OCI-LY3 (cell line): ENCODE measurements at regions not wholly inside any gene's neighbourhood (a gene's known extent, or its start where the extent isn't known, plus 50 kb on each side); places are given as distances from the start of the nearest gene placed in this dataset.
"Not testable (repeated sequence)": the region's sequence is repeated elsewhere in the genome, so short reads cannot be mapped to it uniquely, and the experiment has no call there.

Experiments used
- H2AFZ ChIP-seq: fragments of 200-600, 300-600 bp; shearing (Covaris generic); 2 replicates; pipeline ENCODE4 v1.6.0; 2014; ENCODE audit warnings: antibody characterized with exemption, low read depth, low read length
- H3K27ac ChIP-seq: fragments of 200-600, 300-600 bp; sonication (generic); 2 replicates; pipeline ENCODE4 v1.5.1; 2014; ENCODE audit warnings: mild to moderate bottlenecking, low read length, moderate library complexity, mixed read lengths
- H3K27me3 ChIP-seq: fragments of 200-600, 300-600 bp; sonication (generic); 2 replicates; pipeline ENCODE4 v1.6.1; 2014; ENCODE audit warnings: low read depth, low read length, mixed read lengths
- H3K36me3 ChIP-seq: fragments of 200-600, 300-600 bp; sonication (generic); replicated peaks from 2 replicates; pipeline ENCODE3; 2014; ENCODE audit warnings: low read depth, low read length, mixed read lengths
- H3K4me1 ChIP-seq: fragments of 300-600, 200-600 bp; sonication (generic); 2 replicates; pipeline ENCODE4 v1.6.1; 2014; ENCODE audit warnings: low read length, mixed read lengths
- H3K4me2 ChIP-seq: fragments of 200-600, 300-600 bp; sonication (generic); 2 replicates; pipeline ENCODE4 v1.6.1; 2014; ENCODE audit warnings: low read length, mixed read lengths
- H3K4me3 ChIP-seq: fragments of 300-600, 200-600 bp; sonication (generic); 2 replicates; pipeline ENCODE4 v1.5.1; 2014; ENCODE audit warnings: antibody characterized with exemption, mild to moderate bottlenecking, low read length, moderate library complexity
- H3K79me2 ChIP-seq: fragments of 300-600, 200-600 bp; shearing (Covaris generic); 2 replicates; pipeline ENCODE4 v1.6.1; 2014; ENCODE audit warnings: mild to moderate bottlenecking, low read length, mixed read lengths
- H3K9ac ChIP-seq: fragments of 300-600, 200-600 bp; shearing (Covaris generic); 2 replicates; pipeline ENCODE4 v1.6.0; 2014; ENCODE audit warnings: mild to moderate bottlenecking, low read length, moderate library complexity
- H3K9me3 ChIP-seq: fragments of 200-600, 300-600 bp; shearing (Covaris generic); 2 replicates; pipeline ENCODE4 v1.6.1; 2014; ENCODE audit warnings: low read length, mixed read lengths; ENCODE audit not compliant: insufficient read depth
- H4K20me1 ChIP-seq: fragments of 200-600, 300-600 bp; sonication (generic); 2 replicates; pipeline ENCODE4 v1.6.1; 2016; ENCODE audit warnings: low read length, mixed read lengths; ENCODE audit not compliant: insufficient read depth
- CTCF ChIP-seq: fragments of 200-600, 300-600 bp; sonication (generic); IDR thresholded peaks from 2 replicates; pipeline ENCODE4 v1.5.1; 2014; ENCODE audit warnings: antibody characterized with exemption, low read length, low read depth
- EZH2phosphoT487 ChIP-seq: fragments of 200-600 bp; shearing (Covaris generic); IDR thresholded peaks from 2 replicates; pipeline ENCODE4 v1.6.1; 2018; ENCODE audit warnings: antibody characterized with exemption, mixed run types, low read depth

GRCh38 chr2:228359473-228359872 lies 178.0 kb upstream of the SPHKAP start:
- Histone ChIP-seq H3K4me1 (no peaks in the 10 kb centered on the region), H3K27ac (no peak overlapping the region), H2AFZ (no peak overlapping the region), H3K79me2 (no peaks in the 10 kb centered on the region), H3K27me3 (no peaks in the 10 kb centered on the region), H3K9me3 (no peaks in the 10 kb centered on the region), H4K20me1 (no peaks in the 10 kb centered on the region), H3K9ac (no peak overlapping the region), H3K36me3 (no peaks in the 10 kb centered on the region), H3K4me3 (no peak overlapping the region), H3K4me2 (no peak overlapping the region)
- no peak for TF ChIP-seq CTCF

- Histone ChIP-seq H3K4me2 (no peak overlapping the region), H3K27me3 (no peaks in the 10 kb centered on the region), H3K79me2 (no peaks in the 10 kb centered on the region), H2AFZ (no peak overlapping the region), H3K36me3 (no peaks in the 10 kb centered on the region), H3K4me1 (no peaks in the 10 kb centered on the region), H3K9ac (no peak overlapping the region), H3K9me3 (no peaks in the 10 kb centered on the region), H3K27ac (no peak overlapping the region), H4K20me1 (no peaks in the 10 kb centered on the region), H3K4me3 (no peak overlapping the region)
- TF ChIP-seq CTCF = no peak
- TF ChIP-seq EZH2phosphoT487 = no peak
Observed at GRCh38 chr2:228355897-228356296, 174.4 kb upstream of the SPHKAP start.

- H3K9ac ChIP-seq = not testable (repeated sequence)
Observed at GRCh38 chr2:228352980-228353379, 171.5 kb upstream of the SPHKAP start.

GRCh38 chr2:228352048-228352447 lies 170.6 kb upstream of the SPHKAP start:
- no peak for TF ChIP-seq CTCF
- no peak for TF ChIP-seq EZH2phosphoT487
- Histone ChIP-seq H3K79me2 (no peaks in the 10 kb centered on the region), H3K4me1 (no peaks in the 10 kb centered on the region), H3K4me2 (no peak overlapping the region), H3K9me3 (no peaks in the 10 kb centered on the region), H3K4me3 (no peak overlapping the region), H3K9ac (no peak overlapping the region), H4K20me1 (no peaks in the 10 kb centered on the region), H3K27ac (no peak overlapping the region), H2AFZ (no peak overlapping the region), H3K36me3 (no peaks in the 10 kb centered on the region), H3K27me3 (no peaks in the 10 kb centered on the region)

More at GRCh38 chr2:228352980-228353379, 171.5 kb upstream of the SPHKAP start:
- H3K27ac ChIP-seq, H3K27me3 ChIP-seq, H3K79me2 ChIP-seq, H4K20me1 ChIP-seq, H3K4me3 ChIP-seq, H3K4me2 ChIP-seq, H2AFZ ChIP-seq, H3K9me3 ChIP-seq, H3K36me3 ChIP-seq, H3K4me1 ChIP-seq: not testable (repeated sequence)

- H2AFZ ChIP-seq = no peak overlapping the region
- no peaks in the 10 kb centered on the region for H3K4me1 ChIP-seq
- no peak for TF ChIP-seq CTCF
- no peak for TF ChIP-seq EZH2phosphoT487
- no peaks in the 10 kb centered on the region for H3K36me3 ChIP-seq
- H3K4me3 ChIP-seq = no peak overlapping the region
- no peaks in the 10 kb centered on the region for H4K20me1 ChIP-seq
- no peaks in the 10 kb centered on the region for H3K9me3 ChIP-seq
- no peaks in the 10 kb centered on the region for H3K27me3 ChIP-seq
- no peak overlapping the region for H3K4me2 ChIP-seq
- no peak overlapping the region for H3K27ac ChIP-seq
- H3K9ac ChIP-seq = no peak overlapping the region
- no peaks in the 10 kb centered on the region for H3K79me2 ChIP-seq
Observed at GRCh38 chr2:228348516-228349064, 167.1 kb upstream of the SPHKAP start.
